Inferior parietal cortex (tissue), 1 donor: ENCODE measurements at regions not wholly inside any gene's neighbourhood (a gene's known extent, or its start where the extent isn't known, plus 50 kb on each side); places are given as distances from the start of the nearest gene placed in this dataset.
A peak's percentile ranks its signal among the peaks of the same experiment; 100 is the strongest.
"Not testable (repeated sequence)": the region's sequence is repeated elsewhere in the genome, so short reads cannot be mapped to it uniquely, and the experiment has no call there.

Experiments
- DNase-seq: peaks from one replicate; pipeline ENCODE4 v3.0.0-alpha.2; 2016; ENCODE audit errors: extremely low spot score

DNA sequence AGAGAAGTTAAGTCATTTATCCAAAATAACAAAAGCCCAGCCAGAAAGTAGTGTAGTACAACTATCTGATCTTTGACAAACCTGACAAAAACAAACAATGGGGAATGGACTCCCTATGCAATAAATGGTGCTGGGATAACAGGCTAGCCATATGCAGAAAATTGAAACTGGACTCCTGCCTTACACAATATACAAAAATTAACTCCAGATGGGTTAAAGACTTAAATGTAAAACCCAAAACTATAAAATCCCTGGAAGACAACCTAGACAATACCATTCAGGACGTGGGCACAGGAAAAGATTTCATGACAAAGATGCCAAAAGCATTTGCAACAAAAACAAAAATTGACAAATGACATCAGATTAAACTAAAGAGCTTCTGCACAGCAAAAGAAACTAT is 561.4 kb upstream of the CHAC2 start:
- not testable (repeated sequence) for DNase-seq

DNA sequence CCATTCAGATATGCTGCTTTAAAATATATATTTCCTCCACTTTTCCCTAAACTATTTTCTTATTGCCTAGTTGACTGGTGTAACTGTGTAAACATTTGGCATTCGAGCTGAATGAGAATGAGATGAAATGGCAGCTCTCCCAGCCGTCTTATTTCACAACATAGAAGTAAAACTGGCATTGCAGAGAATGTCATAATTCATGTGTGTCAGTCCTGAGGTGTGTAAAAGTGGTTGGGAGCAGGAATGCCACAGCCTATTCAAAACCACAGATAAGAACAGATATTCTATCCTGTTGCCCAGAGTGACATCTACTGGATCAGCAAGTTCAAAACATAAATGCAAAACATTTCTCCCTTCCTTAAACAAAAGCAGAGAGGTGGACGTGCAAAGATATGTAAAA is 565.5 kb upstream of the CHAC2 start:
- DNase-seq: no peak

DNA sequence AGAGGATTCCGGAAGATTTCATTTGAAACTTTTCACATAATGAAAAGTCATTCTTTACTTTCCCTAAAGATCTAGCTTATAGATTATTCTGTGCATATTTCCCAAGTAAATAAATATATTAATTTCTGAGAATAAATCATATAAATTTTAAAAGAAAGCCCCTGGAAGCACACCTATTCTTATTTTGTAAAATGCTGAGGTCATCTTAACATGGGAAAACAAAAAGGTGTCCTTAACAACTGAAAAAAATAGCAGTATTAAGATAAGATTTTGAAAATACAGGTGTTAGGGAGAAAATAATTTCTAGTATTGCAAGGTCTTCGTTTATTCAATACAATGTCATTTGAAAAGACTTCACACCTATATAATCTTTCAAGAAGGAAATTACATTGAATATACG is 567.5 kb upstream of the CHAC2 start:
- DNase-seq: no peak

DNA sequence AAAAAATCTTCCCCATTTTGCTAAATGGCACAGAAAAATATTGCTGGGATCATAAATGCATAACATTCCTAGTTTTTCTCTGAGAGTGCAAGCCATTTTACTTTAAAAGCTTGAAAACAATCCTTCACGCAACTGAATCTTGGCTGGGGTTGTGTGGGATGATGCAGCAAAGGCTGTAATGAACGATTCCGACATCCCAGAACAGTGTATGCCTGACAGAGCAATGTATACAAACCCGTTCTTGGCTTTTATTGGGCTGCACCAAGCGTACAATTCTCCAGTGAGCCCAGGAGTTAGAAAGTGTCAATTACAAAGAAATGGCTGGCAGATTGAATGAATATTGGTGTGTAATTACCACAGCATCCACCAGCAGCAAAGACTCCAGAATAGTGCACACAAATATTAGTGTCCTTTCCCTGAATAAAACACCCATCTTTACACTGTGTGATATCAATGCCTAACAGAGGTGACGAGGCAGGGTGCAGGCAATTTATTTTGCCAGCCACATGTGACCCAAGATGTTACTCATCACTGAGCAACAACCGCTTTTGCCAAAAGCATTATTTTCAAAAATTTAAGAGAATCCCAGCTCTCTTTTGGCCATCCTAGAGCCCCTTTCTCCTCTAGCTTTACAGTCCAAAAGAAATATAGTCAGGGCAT is 578.6 kb upstream of the CHAC2 start:
- DNase-seq: no peak

DNA sequence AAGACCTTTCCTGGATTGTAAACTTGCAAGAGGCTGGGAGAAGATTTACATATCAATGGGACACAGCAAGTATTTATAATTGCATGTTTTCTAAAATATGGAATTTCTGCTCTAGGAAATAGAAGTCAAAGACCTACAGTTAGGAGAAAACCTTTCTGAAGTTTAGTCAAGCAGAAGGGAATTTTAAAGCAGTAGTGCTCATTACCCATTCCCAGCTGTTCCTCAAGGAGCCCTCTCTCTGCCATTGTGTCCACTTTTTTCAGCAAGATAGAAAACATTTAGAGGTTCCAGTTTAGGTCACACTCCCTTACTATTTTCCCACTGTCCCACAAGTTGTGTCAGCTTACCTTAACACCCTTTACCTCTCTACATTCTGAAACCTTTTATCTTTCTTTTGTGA is 584.0 kb upstream of the CHAC2 start:
- no peak for DNase-seq

DNA sequence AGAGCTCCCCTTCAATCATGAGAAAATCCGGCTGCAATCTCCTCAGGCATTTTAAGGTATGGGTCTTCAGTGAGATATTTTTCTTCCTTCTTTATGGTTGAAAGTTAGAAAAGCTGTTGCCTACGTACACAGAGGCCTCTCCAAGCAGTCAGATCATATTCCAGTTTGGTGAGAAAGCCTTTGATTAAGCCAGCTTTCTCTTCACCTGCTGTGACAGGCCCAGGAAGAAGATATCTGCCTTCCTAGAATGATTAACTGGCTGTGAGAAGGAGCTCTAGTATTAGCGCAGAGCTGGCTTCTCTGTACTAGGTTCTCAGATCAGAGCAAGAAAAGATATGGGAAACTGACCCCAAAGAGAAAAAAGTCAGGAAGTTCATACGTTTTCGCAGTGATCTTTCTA is 585.0 kb upstream of the CHAC2 start:
- DNase-seq: no peak

DNA sequence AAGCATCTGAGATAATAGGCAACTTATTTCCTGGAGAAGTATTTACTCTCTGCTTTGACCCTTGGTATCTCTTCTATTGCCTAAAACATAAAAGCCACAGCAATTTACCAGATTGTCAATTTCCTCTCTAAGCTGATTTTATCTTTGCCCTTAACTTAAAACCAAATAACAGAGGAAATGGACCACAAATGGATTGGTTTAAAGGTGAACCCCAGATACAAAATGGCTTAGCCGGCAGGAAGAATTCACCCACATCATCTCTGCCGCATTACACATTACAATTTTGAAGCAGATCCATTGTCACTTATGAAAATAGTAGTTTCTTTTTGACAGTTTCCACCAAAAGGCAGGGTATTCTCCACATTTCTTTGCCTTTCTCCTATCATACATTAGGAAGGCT is 585.8 kb upstream of the CHAC2 start:
- DNase-seq: no peak

DNA sequence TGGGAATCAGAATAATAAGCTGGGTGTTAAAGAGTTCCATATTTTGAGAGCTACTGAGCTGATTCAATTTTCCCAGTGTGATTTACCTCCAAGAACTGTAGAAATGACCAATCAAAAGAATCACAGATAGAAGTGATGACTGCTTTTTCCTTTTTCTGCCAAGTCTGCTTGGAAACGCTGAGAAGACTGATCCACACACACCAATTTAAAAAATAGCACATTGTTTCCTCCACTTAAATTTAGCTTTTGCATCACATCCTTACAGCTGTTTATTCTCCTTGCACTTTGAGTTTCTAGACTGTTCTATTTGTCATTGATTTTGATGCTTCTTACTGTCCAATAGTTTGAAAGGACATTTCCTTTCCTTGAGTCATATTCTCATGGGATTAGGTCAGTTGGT is 590.3 kb upstream of the CHAC2 start:
- no peak for DNase-seq

DNA sequence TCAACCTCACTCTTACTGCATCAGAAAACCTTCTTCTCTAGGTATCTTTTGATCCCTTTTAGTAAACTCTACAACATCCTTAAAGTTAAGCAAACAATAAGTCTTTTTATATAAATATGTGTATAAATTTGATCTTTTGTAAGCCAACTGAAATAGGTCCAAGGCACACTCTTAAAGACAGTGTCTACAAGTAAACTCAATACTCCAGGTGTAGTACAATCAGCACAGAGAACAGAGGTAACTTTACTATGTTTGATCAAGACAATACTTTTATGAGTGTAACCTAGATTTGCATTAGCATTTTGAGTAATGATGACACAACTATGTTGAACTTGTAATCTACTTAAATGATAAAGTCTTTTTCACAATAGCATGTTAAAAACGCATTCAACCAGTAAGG is 593.1 kb upstream of the CHAC2 start:
- no peak for DNase-seq

DNA sequence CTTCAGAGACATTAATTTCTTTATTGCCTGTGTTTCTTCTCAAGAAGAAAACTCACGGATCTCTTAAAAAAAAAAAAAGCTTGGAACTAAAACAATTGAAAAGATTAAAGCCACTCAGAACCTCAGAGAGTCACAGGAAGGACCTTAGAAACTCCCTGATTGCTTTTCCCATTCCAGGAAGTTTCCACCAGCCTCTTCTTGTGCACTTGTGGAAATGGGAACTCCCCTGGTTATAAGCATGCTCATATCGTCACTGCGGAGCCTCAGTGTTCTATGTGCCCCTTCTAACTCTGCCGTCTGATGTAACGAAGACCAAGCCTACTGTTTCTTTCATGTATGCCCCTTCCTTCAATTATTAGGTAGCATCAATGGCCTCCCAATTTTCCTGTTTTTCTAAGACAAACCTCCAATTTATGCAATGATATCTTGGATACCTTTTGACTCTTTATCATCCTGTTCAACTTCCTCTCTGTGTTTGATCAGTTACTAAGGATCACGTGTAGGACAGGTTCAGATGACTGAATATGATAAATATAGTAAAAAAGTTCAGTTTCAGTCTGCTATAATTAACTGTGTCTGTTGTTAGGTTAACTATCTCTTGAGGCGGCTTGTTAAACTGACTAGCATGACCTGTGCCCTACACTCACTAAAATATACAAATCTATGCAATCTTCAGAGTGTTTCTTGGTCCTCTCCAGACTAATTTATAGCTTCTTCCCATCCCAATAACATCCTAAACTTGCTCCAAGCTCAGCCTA is 593.7 kb upstream of the CHAC2 start:
- no peak for DNase-seq

DNA sequence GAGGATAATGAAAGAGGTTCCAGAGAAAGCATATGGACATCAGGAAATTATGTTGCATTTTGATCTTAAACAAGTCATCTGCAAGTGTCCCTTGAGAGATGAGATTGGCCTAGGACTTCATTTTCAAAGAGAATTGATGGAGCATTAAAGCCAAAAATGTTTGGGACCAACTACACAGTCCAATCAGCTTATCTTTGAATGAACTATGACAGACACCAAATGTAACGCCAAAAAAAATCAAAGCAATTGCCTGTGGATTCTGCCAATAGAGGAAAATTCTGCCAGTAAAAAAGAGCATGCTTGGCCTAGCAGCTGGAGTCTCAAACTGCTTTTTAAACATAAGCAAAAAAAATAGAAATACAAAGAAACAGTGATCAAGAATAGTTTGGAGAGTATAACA is 594.5 kb upstream of the CHAC2 start:
- no peak for DNase-seq

DNA sequence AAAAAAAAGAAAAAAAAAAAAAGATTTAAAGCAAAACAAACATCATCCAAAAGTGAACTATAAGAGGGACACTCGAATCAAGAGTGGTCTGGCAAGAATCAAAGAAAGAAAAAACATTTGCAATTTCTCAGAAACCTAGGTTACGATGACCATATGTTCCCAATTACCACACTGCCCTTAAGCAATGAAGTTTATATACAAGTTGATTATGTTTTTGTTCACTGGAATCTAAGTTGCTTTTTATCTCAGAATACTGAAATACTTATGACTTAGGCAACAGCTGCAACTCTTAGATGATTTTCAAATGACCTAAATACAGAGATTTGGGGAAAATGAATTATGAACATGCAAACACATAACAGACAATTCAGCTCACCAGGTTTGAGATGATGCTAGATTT is 597.1 kb upstream of the CHAC2 start:
- DNase-seq: no peak

DNA sequence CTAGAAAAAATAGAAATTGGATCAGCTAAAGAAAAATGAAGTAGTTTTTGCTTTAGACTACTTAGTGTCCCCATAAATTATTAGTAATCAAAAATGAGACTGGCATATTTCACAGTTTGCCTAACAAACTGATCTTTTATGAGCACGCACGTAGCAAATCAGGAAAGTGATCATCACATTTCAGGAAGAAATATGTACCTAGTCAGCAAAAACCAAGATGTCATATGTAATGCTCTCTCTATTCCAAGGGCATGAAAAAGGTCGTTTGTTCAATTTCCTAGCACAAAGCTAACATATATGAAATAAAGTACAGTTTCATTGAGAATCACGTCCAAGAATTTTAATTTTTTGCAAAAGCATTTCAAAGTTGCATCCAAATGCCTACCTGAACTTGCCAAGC is 600.4 kb upstream of the CHAC2 start:
- no peak for DNase-seq

DNA sequence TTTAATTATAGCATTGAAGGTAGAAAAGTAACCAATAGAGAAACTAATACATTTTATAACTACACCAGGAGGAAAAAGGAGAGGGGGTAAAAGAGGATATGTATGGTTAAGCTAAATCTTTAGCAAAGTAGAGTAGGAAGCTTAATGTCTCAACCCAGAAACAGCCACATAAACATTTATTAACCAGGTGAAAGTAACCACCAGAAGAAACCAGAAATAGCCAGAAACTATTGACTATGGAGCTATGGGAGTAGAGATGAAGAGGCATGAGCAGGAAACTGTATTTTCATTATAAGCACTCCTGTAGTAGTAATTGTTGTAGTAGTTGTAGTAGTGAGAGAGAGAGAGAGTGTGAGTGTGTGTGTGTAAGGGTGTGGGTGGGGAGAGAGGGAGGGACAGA is 617.5 kb upstream of the CHAC2 start:
- no peak for DNase-seq

DNA sequence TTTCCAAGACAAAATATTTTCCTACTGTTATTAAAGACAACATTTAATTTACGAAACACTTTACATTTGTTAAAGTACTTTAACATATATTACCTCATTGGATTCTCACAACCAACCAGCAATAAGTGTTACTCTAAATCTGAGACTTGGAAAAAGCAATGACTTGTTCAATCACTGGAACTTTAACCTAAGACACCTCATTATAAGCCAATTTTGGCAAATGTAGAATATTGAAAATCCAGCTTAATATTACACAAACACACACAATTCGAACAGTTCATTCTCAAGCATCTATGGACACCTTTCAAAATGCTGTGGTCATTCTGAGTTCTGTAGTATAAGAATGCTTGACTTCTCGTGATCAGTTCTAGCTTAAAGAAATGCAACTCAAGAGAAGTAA is 619.4 kb upstream of the CHAC2 start:
- no peak for DNase-seq

DNA sequence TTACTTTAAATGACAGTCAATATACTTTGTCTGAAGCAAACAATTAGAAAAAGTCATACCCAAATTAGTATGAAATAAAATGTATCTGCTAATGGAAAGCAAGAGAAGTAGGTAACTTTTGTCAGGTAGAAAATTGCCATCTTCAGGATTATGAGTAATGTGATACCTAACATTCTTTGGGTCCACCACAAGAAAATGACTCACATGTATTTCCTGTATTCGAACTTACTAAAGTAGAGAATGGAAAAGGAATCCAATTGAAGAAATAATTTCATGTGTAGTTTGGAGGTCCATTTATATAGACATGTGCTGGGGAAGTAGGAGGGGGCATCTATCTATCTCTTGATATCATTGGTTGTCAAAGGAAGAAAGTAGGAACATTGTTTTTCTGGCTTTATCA is 636.2 kb upstream of the CHAC2 start:
- no peak for DNase-seq

DNA sequence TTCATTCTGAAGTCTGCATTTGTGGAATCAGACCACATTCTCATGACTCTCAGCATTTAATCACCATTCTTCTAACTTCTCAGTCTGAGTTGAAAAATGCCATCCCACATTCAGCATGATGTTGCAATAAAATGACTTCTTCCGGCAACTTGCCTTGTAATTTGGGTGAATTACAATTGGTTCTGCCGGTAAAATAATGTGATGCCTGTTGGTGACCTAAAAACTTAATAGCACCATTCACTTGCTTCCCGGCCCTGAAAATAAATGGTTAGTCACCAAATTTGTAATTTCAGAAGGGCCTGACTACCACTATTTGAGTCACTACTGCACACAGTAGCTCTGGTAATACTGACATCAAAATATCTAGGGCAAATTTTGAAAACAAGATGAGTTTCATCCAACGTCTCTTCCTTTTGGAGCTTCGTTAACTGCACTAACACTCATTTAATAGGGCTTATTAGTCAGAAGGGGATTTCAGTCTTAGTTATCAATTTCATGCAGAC is 637.1 kb upstream of the CHAC2 start:
- no peak for DNase-seq

DNA sequence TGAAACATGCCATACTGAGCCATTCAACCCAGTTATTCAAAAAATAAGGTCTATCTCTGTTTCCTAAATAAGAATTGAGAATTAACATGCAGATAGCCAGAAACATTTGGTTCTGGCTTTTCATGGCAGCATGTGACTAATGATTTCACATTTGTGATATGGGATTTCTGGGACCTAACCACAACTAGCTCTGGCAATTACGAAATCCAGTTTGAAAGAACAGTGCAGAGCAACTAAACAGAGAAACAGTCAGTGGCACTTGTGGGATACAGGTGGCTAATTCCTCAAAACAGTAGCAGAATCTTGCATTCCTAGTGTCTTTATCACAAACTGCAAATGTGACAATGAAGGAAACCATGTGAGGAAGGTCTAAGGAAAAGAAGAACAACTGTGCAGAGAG is 637.8 kb upstream of the CHAC2 start:
- no peak for DNase-seq

DNA sequence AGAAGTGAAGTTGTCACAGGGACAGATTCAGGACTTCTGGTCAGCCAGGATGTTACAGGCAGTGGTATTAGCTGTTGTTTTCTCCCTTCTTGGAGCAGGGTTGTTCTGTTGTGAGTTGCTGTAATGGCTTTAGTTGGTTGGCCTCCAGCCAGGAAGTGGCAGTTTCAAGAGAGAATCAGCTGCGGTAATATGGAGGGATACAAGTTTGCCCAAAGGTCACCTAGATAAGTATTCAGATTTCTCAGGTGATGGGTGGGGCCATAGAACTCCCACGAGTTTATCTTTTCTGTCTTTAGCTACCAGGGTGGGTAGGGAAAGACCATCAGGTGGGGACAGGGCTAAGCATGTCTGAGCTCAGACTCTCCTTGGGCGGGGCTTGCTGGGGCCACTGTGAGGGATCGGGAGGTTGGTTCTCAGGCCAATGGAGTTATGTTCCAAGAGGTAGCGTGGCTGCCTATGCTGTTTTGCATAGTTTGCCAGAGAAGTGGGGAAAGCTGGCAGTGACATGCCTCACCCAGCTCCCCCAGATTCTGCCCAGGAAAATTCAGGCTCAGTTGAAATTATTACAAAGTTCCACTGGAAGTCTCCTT is 640.4 kb upstream of the CHAC2 start:
- DNase-seq: no peak

DNA sequence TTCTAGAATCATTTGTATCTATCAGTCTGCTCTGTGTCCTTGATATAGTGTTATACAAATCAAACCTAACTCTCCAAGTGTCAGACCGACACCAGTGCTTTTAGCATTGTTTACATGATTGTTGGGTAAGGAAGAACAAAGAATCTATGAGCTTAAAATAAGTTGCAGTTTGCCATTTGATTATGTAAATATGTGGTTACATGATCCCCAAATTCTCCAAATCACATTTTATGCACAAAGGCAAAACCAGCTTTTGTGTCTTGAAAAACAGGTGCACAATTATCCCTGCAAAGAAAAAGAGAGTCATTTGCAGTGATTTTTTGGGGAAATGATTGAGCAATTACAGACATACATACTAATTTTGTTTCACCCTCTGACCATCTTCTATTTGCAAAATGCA is 652.6 kb upstream of the CHAC2 start:
- peak; percentile 30 for DNase-seq

DNA sequence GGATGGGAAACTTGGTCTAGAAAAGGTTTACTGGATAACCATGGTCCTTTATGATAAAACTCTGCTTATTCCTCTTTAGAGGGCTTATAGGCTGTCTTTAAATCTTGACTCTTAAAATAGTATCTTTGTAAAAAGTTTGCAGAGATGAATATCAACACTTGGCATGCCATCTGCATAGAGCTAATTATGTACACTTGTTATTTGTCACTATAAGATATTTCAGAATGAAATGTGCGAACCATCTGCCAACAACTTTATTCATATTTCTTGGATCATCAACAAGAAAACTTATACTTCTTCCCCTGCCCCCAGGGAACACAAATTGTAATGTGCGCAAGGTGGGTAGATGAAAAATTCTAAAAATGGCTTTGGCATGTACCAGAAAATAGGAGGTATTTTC is 653.0 kb upstream of the CHAC2 start:
- DNase-seq: peak; percentile 58

DNA sequence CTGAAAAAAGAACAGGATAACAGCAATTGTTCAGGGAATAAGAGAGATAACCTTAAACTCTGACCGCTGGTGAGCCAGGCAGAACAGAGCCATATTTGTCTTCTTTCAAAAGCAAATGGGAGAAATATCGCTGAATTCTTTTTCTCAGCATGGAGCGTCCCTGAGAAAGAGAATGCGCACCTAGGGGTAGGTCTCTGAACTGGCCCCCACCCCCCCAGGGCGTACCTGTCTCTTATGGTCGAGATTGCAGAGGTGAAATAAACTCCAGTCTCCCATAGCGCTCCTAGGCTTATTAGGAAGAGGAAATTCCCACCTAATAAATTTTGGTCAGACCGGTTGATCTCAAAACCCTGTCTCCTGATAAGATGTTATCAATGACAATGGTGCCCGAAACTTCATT is 655.2 kb upstream of the CHAC2 start:
- not testable (repeated sequence) for DNase-seq

DNA sequence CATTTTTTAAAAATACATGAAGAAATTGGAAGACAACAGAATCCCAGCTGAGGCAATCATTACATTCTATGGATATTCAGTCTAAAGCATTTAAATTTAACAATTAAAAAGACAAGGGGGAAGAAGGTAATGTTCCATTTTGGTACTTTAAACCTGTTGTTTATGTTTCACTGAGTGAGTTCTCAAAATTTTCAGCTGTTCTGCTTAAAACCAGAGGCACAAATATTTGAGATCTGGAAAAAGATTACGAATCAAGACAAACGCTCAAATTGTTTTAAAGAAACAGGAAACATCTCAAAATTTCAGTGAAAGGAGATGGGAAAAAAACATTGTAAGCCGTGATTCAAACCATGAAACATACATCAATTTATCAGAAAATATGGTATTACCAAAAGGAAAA is 656.2 kb upstream of the CHAC2 start:
- no peak for DNase-seq
